ENCODE measurements at regions not wholly inside any gene's neighbourhood (a gene's known extent, or its start where the extent isn't known, plus 50 kb on each side); places are given as distances from the start of the nearest gene placed in this dataset.

- TF ChIP-seq RAD21 (IDR thresholded peaks at IDR 0.05 in 1 of 2, conservative IDR thresholded peaks at IDR 0.05 in 1 of 2; ENCODE audit: low read depth in 2 of 2, low read length in 2 of 2): no peak
- TF ChIP-seq YY1 (IDR thresholded peaks at IDR 0.05; ENCODE audit: low read depth, low read length): no peak
- no peak for TF ChIP-seq PHF8 (conservative IDR thresholded peaks at IDR 0.05; ENCODE audit: low read depth, low read length)
- no peak for TF ChIP-seq SRF (IDR thresholded peaks at IDR 0.05; ENCODE audit: low read depth, low read length)
- no peak for TF ChIP-seq BRCA1 (IDR thresholded peaks at IDR 0.05; ENCODE audit: low read depth, low read length)
- no peak for TF ChIP-seq KDM5A (IDR thresholded peaks at IDR 0.05; ENCODE audit: low read length)
- no peak for TF ChIP-seq KDM4A (IDR thresholded peaks at IDR 0.05; ENCODE audit: low read depth, low read length, severe bottlenecking)
- TF ChIP-seq CHD7 (IDR thresholded peaks at IDR 0.05; ENCODE audit: insufficient replicate concordance, low read length): no peak
- TF ChIP-seq E2F6 (IDR thresholded peaks at IDR 0.05): no peak
Measured at GRCh38 chr3:38985581-38985980, 66.2 kb downstream of the SCN11A start (continued).

Measured in H1 (cell line).